HK-2 (cell line): ENCODE measurements at regions not wholly inside any gene's neighbourhood (a gene's known extent, or its start where the extent isn't known, plus 50 kb on each side); places are given as distances from the start of the nearest gene placed in this dataset.

ENCODE experiments used
- DNase-seq: peaks from one replicate; pipeline ENCODE4 v3.0.0-alpha.2; 2018; ENCODE audit not compliant: unreplicated experiment

DNA sequence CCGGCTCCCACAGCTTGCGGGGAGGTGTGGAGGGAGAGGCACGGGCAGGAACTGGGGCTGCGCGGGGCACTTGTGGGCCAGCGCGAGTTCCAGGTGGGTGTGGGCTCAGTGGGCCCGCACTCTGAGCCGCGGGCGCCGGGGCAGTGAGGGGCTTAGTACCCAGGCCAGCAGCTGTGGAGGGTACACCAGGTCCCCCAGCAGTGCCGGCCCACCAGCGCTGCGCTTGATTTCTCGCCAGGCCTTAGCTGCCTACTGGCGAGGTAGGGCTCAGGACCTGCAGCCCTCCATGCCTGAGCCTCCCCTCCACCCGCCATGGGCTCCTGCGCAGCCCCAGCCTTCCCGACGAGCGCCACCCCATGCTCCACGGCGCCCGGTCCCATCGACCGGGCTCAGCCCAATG is 337.9 kb upstream of the ACVR2A start:
- no peak for DNase-seq

DNA sequence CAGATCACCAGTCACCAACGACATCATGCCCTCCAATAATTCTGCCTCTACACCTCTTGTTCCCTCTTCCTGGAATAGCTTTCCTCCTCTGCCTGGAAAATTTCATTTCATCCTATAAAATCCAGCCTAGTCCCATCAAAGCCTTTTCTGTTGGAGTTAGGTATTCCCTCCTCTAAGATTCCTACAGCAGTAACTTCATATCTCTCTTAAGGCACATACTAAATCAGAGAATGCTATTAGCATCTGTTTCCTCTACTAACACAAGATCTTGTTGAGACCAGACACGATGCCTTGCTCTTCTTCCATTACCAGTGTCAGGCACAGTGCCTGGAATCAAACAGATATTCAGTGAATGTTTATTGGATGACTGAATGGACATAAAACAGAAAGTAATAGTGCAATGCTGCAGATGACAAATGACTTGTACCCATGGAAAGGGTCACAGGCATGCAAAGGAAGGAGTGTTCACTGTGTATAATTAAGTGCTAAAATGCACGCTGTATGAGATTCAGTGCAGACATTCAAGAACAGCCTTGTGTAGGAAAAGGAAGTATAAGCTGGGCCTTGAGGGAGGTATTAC is 342.0 kb upstream of the ACVR2A start:
- DNase-seq, result no peak

DNA sequence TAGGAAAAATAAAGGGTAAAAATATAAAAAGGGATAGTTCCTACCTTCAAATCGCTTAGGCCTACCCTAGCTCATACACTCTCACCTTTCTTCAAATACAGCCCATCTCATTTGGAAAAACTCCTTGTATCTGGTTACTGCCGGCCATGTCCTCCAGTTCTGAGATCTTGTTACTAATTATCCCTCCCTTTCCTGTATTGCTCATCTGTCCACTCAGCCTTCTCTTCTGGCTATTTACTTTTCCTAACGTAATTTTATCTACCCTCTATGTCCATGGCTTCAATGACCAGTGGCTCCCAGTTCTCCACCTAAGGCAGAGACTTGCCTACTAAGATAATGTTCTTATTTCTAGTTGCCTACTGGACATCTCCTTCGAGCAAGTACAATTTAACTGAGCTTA is 342.9 kb upstream of the ACVR2A start:
- DNase-seq, result no peak

DNA sequence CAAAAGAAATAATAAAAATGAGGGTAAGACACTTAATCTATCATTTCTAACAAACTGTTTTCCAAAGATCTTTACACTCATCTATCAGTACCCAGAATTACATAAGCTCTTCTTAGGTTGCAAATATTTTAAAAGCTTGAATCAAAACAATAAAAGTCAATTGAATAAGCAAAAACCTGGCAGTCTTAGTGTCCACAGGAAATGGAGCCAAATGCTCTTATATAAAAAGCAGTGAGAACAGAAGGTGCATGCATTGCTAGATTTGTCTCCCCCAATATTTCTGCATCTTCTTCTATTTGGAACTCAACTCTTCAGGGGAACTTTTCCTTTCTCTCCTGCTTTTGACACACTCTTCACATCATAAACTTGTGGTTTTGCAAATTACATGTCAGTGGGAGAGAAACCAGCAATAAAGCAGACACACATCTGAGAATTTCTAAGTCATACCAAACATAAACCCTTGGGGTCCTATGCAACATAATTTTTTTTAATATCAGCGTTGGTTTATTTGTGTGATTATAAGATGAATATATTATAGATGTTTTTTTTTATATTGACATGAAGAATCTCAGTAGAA is 343.9 kb upstream of the ACVR2A start:
- no peak for DNase-seq

DNA sequence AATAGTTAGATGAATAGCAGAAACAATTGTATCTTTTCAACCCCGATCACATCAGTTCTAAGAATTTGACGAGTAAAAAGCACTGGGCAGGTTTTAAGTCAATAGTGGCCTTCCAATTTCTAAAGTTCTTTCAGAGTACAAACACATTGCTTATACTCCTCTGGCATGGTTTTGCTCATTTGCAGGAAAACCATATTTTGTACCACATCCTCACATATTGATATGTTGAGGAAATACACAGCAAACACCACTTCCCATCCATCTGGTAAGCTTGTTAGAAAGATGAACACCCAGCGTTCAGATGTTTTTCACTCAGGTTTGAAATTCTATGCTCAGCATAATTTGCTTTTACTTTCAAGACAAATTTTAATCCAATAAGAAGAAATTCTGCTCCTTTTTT is 344.6 kb upstream of the ACVR2A start:
- DNase-seq, result no peak

DNA sequence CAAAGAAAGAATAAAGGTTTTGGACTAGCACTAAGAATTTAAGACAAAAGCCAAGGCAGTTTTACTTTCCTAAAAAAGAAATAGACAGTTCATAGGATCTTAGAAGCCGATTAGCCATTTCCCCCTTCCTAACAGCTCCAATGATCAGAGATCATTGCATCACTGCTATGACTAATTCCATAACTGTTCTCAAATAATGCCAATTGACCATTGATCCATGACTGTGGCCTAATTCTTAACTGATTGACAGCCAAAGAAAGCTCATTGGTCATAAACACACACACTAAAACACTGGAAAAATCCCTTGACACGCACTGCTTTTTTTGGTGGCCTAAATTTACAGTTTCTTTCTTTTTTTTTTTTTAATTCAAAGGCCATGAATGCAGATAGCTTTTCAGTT is 345.0 kb upstream of the ACVR2A start:
- no peak for DNase-seq

DNA sequence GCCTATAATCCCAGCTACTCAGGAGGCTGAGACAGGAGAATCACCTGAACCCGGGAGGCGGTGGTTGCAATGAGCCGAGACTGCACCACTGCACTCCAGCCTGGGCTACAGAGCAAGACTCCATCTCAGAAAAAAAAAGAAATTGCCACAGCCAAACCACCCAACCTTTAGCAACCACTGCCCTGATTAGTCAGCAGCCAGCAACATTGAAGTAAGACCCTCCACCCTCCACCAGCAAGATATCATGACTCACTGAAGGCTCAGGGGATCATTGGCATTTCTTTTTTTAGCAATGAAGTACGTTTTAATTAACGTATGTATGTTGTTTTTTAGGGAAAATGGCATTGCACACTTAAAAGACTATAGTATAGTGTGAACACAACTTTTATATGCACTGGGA is 349.1 kb upstream of the ACVR2A start:
- DNase-seq, result no peak

DNA sequence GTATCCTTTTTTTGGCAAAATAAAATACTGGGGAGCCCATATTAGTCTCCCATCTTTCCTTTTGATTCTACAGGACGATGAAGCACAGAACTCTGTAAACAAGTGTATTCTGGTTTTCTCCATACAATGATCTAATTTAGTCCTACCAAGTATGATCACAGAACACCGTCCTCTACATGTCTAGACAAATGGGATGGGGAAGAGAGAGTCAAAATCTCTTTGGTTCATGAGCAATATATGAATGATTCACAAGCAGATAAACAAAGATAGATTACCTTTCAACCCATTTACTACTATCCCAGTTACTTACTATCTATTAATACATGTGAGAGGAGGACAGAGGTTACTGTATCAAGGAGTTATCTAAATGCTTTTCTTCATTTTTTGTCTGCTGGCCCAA is 352.4 kb upstream of the ACVR2A start:
- no peak for DNase-seq

DNA sequence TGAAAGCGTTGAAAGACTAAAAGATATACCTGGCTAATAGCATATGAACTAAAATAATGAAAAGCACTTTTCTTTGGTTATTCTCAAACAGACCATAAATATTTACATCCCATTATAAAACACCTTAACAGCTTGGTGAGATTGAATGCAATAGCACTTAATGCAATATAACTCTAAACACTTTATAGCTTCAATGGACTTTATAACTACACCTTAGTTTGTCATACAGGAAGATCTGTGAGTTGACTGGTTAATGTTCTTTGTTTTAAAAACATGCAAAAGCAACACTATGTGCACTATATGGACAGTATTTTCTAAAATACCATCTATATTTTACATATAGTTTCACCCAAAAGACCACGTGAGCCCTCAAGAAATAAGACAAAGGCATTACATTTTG is 353.3 kb upstream of the ACVR2A start:
- DNase-seq, result no peak

DNA sequence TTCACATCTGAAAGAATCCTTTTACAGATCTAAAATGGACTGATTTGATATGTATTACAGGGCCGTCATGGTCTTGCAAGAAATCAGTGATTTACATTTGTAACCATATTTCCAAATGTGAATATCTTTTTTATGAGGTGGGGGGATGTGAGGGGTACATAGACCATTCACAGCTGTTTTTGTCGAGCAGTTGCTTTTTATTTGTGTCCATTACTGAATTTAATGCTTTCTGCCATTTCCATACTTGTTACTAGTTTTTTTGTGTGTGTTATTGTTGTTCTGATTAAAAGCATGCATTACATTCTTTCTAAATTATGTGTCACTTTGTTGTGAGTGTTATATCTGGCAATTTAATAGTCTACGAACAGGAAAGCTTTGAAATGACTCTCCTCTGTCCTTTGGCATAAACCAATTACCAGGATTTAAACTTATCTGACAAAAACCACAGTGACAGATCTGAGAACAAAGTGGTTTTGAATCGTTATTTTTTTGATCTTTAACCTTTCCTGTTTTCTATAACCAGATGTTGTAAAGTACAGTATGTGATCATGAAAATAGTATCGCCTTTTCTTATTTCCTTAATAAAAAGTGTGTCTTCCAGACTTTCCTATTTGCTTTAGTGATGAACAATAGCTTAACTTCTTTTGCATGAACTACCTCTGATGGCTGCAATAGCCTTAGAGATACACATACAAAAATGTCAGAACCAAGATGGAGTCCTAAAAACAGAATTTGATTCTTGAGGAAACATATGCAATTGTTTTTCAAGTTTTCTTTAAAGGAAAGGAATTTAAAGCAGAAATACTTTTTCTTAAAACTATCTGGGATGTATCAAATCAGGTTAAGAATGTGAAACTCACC is 354.2 kb upstream of the ACVR2A start:
- no peak for DNase-seq

DNA sequence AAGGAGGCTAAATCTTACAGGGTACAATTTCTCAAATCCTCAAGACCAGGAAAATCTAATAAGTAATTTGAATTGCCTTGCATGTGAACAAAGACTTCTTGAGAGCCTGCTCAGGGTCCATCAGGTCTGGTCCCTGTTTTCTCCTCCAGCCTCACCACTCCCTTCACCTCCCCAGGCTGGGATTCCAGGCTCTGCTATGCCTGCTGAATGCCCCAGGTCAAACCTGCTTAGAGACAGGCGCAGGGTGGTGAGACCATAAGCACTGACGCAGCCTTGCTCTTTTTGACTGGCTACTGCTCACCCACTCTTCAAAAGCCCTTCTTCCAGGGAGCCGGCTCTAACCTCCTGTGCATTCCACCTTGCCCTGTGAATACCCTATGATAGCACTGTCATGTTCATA is 356.4 kb upstream of the ACVR2A start:
- no peak for DNase-seq

DNA sequence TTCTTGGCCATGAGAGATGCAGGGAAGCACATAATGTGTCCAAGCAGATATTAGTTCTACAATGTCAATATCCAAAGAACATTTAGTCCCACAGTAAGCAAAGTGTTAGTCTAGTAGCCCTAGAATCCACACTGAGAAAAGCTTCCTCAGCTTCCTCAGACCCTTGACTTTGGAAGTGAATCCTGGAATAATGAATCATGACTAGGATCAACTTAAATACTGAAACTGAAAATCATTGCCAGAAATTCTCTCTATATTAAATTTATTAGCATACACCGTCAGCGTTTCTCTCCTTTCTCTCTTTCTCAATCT is 356.9 kb upstream of the ACVR2A start:
- no peak for DNase-seq

DNA sequence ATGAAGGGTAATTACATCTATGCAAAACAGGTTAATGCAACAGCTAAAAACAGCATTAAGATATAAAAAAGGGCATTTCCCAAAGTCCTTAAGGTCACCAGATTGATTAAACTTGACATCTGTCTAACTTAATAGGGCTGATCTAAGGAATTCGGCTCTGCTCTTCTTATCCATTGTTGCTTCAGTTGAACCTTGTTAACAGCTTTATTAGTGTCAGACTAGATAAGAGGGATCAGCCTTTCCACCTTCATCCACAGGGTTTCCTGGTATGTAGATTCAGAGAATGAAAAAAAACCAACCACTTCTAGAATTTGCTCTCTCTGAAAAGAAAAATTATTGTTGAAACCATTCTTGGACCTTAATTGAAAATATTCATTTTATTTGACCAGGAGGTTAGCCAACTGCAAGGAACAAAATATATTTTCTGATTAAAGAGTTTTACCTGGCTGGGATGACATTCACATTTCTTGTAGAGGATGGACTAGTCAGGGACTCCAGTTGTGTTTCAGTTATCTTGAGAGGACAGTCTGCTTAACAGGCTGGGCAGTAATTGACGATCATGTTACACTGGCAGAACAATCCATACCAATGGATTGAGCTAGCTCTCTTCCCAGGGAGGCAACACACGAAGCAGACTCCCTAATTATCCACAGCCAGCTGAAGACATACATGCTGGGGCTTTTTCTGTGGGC is 357.4 kb upstream of the ACVR2A start:
- no peak for DNase-seq

DNA sequence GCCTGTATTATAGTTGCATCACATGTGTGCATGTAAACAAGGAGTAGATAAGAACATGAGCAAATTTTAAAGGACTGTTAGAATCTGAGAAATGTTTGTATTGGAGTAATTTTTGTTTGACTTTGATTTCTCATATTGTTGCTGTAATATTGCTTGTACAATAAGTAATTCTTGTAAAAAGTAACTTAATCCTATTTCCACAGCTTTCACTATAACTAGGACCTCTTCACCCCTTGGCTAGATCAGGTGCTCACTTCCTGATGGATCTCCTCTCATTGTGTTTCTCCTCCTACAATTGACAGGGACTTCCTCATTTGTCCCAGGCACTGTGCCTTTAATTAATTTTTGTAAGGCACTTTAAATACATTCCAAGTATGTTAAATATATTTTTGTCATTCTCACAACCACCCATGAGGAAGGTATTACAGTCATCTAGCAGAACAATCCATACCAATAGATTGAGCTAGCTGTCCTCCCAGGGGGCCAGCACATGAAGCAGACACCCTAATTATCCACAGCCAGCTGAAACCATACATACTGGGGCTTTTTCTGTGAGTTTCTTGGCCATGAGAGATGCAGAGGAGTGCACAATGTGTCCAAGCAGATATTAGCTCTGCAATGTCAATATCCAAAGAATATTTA is 359.5 kb upstream of the ACVR2A start:
- DNase-seq, result no peak

DNA sequence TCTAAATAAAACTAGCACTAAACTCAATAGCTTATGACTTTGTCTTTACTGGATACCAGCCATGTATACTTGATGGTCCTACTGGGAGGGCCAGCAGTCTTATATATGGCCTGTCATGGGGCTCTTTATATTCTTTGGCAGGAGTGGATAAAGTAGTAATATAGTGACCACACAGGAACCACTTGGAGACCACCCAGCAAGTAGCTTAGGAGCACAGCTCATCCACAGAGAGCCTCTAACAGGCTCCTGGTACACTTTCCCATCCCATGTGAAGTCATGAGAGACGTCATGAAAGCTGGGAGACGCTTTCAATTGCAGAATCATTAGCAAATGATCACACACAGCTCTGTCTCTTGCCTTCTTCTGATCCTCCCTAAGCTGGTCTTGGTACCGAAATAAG is 360.9 kb upstream of the ACVR2A start:
- no peak for DNase-seq

DNA sequence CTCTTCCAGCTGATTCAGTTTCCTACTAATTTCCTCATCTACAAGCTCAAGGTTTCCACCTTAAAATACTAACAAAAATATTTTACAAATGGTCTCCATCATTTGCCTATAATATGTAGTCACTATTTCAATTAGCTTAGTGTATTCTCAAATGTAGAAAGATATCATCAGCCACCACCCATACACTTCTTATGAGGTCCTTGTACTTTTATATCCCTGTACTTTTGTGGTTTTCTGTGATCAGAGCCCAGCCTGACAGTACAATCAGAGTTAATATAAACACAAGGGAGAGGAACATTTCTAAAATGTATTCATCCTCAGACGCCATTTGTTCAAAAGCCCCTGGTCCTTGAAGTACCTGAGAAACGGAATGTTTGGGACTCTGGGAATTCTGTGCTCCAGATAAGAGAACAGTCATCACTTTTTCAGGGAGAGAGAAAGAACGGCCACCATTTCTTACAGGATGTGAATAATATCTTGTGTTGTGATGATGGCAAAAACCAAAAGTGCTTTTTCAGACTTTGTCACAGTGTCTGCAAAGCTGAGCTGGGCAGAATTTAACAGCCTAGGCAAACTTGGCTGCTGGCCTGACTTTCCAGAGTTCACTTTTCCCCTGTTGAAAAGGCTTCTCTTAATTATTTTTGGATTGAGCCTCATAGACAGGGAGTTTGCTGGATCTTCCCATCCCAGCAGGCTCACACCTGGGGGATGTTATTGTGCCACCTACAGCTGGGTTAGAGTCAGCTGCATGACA is 361.7 kb upstream of the ACVR2A start:
- DNase-seq, result no peak

DNA sequence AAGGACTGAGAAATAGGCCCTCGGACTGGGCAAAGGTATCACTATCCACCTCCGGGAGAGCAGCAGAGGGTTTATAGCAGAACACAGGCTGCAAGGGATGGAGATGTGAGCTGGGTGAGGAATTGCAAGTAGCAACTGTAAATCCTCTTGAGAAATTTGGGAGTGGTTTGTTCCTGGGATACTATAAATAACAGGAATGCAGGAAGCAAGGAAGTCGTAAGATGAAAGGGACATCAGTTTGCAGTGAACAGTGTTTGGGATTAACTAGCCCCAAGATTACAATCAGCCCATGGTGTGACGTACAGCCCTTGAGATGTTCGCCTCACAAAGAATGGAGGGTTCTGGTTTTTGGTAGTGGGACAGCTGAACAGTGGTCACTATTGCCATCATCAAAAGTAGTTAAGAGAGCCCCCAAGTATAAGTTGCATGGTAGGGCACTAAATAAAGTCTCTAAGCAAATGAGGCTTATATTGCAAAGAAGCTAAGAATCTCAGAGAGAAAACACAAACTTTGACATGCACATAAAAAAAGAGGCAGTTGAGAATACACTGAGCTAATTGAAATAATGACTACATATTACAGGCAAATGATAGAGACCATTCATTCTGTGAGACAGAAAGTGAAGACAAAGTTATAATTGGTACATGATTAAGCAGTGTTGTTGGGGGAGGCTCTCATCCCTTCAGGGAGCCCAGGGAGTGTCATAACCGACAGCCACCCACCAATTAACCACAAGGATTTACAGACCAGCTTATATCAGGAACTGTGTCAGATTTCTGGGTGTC is 362.5 kb upstream of the ACVR2A start:
- DNase-seq, result no peak

DNA sequence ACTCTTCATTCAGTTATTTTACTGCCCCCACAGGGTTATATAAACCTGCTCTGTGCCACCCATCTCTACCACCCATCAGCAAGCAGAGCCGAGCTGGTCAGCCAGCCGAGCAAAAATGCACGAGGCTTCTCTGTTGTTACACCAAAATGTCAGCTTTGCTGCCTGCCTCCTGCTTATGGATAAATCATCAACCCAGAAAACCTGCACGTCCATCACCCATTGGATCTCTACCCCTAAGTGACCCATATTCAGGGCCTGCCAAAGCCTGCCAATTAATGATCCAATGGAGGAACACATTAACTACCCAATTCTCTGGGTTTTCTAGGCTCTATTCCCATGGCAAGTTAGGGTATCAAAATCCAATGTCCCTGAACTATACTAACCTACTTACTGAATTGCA is 365.5 kb upstream of the ACVR2A start:
- DNase-seq, result no peak

DNA sequence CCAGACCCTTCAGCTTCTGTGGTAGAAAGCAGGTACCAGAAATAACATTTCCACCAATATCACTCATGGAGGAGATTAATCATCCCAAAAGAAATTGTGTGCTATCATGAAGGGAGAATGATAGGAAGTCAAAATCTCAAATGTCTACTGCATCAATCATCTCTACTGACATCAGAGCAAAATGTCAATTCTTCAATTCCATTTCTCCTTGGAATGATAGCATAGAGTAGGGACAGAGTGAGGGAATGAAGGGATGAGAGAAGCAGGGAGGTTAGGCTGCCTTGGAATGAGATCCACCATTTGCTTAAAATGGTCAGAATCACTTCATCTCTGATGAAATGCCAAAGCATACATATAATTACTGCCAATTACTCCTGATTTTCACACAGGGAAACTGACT is 371.8 kb upstream of the ACVR2A start:
- no peak for DNase-seq

DNA sequence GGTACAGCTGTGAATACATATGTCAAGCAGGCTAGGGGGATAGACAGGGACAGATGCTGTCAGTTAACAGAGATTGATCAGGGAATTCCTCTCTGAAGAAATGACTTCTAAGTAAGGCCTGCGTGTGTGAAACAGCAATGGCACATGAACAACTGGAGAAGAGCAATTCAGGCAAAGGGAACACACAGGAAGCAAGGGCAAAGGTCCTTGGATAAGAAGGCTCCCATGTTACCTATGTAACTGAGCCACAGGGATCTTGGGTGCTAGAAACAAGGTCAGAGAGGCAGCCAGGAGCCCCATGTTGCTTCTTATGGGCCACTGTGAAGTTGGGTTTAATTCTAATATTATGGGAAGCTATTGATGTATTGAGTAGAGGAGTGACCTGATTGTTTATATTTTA is 373.7 kb upstream of the ACVR2A start:
- DNase-seq, result no peak

DNA sequence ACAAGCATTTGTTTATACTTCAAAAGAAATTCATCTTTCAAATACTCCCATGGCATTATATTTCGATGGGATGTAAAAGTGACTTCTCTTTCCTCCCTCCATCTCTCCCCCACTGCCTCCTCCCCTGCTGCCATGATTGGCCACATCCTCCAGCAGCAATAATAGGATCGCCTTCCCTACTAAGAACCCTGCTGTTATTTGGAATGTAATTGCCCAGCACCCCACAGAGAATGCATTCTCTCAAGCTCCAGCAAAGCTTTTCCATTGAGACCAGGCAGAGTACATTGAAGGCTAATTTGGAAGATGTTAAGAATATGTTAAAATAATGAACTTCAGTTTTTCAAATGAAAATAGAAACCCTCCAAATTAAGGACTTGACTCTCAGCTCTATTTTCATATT is 375.4 kb upstream of the ACVR2A start:
- DNase-seq, result no peak
